Caki2 (cell line): ENCODE measurements at regions not wholly inside any gene's neighbourhood (a gene's known extent, or its start where the extent isn't known, plus 50 kb on each side); places are given as distances from the start of the nearest gene placed in this dataset.
A peak's percentile ranks its signal among the peaks of the same experiment; 100 is the strongest.
"Not testable (repeated sequence)": the region's sequence is repeated elsewhere in the genome, so short reads cannot be mapped to it uniquely, and the experiment has no call there.

Experiments used
- DNase-seq: peaks from one replicate; pipeline ENCODE4 v3.0.0-alpha.2; 2015; ENCODE audit warnings: low read depth
- in situ Hi-C: cut with HindIII; loops from 2 replicates; pipeline ENCODE4 v1.10.0; 2016; ENCODE audit warnings: low sequenced_read_pairs, low pct_unique_long_range_greater_than_20kb, mixed read lengths

DNA sequence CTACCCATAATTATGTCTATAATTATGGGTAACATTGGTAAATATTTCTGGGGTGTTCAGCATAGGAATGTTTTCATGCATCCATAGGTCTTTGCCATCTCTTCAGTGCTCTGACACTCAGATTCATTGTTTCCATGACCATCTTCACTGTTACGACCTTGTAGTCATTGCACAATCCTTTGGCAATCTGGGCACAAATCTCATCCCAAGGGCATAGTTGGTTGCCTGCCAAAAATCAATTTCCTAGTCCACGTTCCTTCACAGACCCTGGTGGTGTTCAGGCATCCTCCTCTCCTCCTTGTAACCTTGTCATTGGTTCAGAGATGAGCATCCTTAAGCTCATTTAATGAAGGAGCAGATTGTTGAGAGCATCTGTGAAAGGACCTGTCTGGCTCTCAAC is 1400.7 kb downstream of the CDH12 start:
- DNase-seq = no peak

GRCh38 chr5:21432646-21433045 is 1420.5 kb downstream of the CDH12 start:
- no peak for DNase-seq
- in situ Hi-C loops = no loop called here

More for the DNA sequence above, 1400.7 kb downstream of the CDH12 start:
- in situ Hi-C loops = no loop called here

- no peak for DNase-seq
- in situ Hi-C loops = no loop called here
These were observed 1428.2 kb downstream of the CDH12 start for GRCh38 chr5:21424907-21425306.

GRCh38 chr5:21419383-21419782 is 1431.4 kb upstream of the CDH18 start:
- no peak for DNase-seq
- in situ Hi-C loops = no loop called here

GRCh38 chr5:21402089-21402488 is 1414.1 kb upstream of the CDH18 start:
- in situ Hi-C loops, DNase-seq: not testable (repeated sequence)

DNA sequence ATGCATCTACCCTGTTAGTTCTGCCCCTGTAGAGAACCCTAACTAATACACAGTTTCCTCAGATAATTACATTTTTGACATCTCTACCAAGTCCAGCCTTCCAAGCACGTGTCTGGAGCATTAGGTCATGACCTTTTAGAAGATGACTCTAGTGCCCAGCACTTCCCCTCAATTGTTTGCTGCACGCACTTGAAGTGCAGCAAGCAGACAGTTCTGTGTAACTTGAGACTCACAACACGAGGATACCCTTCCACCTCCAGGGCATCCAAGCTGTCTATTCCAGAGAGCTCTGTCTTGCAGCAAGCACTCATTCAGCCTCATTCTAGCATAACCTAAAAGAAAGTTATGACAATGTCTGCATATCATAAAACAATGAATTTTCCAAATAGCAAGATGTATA is 1410.5 kb upstream of the CDH18 start:
- in situ Hi-C loops = no loop called here
- no peak for DNase-seq

DNA sequence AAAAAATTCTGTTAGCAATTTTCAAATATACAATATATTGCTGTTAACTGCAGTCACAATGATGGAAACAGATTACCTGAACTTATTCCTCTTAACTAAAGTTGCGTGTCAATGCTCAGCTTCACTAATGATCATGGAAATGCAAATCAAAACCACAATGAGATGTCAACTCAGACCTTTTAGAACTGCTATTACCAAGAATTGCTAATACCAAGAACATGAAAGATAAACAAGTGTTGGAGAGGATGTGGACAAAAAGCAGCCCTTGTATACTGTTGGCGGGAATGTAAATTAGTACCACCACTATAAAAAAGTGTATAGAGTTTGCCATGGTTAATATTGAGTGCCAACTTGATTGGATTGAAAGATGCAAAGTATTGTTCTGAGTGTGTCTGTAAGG is 1409.7 kb upstream of the CDH18 start:
- in situ Hi-C loops = no loop called here
- DNase-seq = no peak

DNA sequence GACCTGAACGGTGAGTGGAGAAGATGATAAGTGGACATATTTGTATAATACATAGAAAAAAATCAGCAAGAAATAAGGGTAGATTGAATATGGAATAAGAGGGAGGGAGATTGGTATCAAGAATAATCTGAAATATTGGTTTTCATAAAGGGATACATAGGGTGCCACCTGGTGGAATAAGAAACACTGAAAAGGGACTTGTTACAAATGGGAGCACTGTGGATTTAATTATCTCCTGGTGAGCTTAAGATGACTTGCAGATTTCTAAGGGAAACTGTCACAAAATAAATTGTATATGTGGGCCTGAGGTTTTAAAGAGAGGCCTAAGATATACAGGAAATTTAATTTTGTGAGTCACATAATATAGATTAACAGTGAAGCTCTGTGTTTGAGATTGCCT is 1403.5 kb upstream of the CDH18 start:
- in situ Hi-C loops = no loop called here
- peak; percentile 15 for DNase-seq

- in situ Hi-C loops, DNase-seq: not testable (repeated sequence)
These were observed 1372.8 kb upstream of the CDH18 start for GRCh38 chr5:21360754-21361153.

DNA sequence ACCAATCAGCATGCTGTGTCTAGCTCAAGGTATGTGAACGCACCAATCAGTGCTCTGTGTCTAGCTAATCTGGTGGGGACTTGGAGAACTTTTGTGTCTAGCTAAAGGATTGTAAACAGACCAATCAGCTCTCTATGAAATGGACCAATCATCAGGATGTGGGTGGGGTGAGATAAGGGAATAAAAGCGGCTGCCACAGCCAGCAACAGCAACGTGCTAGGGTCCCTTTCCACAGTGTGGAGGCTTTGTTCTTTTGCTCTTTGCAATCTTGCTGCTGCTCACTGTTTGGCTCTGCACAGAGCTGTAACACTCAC is 1353.9 kb upstream of the CDH18 start:
- in situ Hi-C loops, DNase-seq: not testable (repeated sequence)

- DNase-seq, in situ Hi-C loops: not testable (repeated sequence)
These were observed 1353.4 kb upstream of the CDH18 start for GRCh38 chr5:21341203-21341947.

DNA sequence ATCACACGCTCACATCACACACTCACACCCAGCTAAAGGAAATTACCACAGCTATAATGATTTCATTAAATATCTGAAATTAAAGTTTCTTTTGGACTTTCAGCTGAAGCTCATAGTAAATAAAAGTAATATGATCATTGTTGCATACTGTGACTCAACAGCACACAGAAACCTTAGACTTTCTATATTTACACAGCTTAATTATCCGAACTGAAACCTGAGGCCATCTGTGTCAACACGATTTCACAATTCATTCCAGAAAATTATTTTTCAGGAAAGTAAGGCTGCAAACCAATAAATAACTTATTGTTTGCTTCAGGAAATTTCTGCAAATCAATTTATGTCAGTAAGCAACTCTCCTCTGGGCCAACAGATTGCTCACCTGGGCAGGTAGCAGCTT is 1352.2 kb upstream of the CDH18 start:
- in situ Hi-C loops, DNase-seq: not testable (repeated sequence)

- DNase-seq, in situ Hi-C loops: not testable (repeated sequence)
These were observed 1348.5 kb upstream of the CDH18 start for GRCh38 chr5:21336478-21336877.

- DNase-seq, in situ Hi-C loops: not testable (repeated sequence)
These were observed 1327.4 kb upstream of the CDH18 start for GRCh38 chr5:21315376-21315775.

GRCh38 chr5:21301205-21301604 is 1313.2 kb upstream of the CDH18 start:
- in situ Hi-C loops, DNase-seq: not testable (repeated sequence)

- in situ Hi-C loops, DNase-seq: not testable (repeated sequence)
These were observed 1286.4 kb upstream of the CDH18 start for GRCh38 chr5:21274361-21274760.

- DNase-seq = no peak
- in situ Hi-C loops = no loop called here
These were observed 1275.4 kb upstream of the CDH18 start for GRCh38 chr5:21263361-21263760.

- no peak for DNase-seq
These were observed 1266.2 kb upstream of the CDH18 start for GRCh38 chr5:21254161-21254560.

DNA sequence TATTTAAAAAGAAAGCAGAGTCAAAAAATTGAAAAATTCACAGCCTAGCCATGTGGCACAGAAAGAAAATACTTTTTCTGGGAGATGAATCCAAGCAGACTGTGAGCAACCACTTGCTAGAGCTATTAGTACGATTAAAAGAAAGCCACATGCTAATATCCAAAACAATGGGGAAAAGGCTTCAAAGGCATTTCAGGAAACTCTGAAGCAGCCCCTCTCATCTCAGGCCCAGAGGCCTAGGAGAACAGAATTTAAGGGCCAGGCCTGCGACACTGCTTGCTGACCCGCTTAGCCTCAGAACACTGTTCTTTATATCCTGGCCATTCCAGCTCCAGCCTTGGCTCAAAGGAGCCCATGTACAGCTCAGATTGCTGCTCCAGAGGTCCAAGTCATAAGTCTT is 1257.0 kb upstream of the CDH18 start:
- in situ Hi-C loops = no loop called here
- no peak for DNase-seq

More at GRCh38 chr5:21254161-21254560, 1266.2 kb upstream of the CDH18 start:
- in situ Hi-C loops = no loop called here

- DNase-seq = no peak
- in situ Hi-C loops = no loop called here
These were observed 1250.8 kb upstream of the CDH18 start for GRCh38 chr5:21238786-21239185.
